ENCODE measurements at regions not wholly inside any gene's neighbourhood (a gene's known extent, or its start where the extent isn't known, plus 50 kb on each side); places are given as distances from the start of the nearest gene placed in this dataset.

GRCh38 chr5:173719731-173720082 lies 103.3 kb upstream of the BOD1 start:
- no peak for TF ChIP-seq CTCF (IDR thresholded peaks at IDR 0.05)
- Histone ChIP-seq H3K27ac (no peak overlapping the region), H3K36me3 (no peaks in the 10 kb centered on the region), H3K4me1 (no peaks in the 10 kb centered on the region), H3K9me3 (no peaks in the 10 kb centered on the region), H3K4me3 (no peak overlapping the region), H3K27me3 (ENCODE audit: low read depth) (no peaks in the 10 kb centered on the region)
- intact Hi-C loops (cut with DNase I): no loop called here
- no peak for ATAC-seq
- DNase-seq: no peak

GRCh38 chr5:173720286-173720952 lies 104.0 kb upstream of the BOD1 start:
- no peak for TF ChIP-seq CTCF (IDR thresholded peaks at IDR 0.05)
- Histone ChIP-seq H3K36me3 (no peaks in the 10 kb centered on the region), H3K9me3 (no peaks in the 10 kb centered on the region), H3K27ac (no peak overlapping the region), H3K4me1 (no peaks in the 10 kb centered on the region), H3K27me3 (ENCODE audit: low read depth) (no peaks in the 10 kb centered on the region), H3K4me3 (no peak overlapping the region)
- intact Hi-C loops (cut with DNase I): no loop called here
- DNase-seq (no peak), ATAC-seq (no peak)

- Histone ChIP-seq H3K27me3 (ENCODE audit: low read depth) (no peaks in the 10 kb centered on the region), H3K27ac (no peak overlapping the region), H3K36me3 (no peaks in the 10 kb centered on the region), H3K9me3 (no peaks in the 10 kb centered on the region), H3K4me1 (no peaks in the 10 kb centered on the region), H3K4me3 (no peak overlapping the region)
- no peak for DNase-seq
- ATAC-seq: no peak
- TF ChIP-seq CTCF (IDR thresholded peaks at IDR 0.05): no peak
- intact Hi-C loops (cut with DNase I): no loop called here
Measured at GRCh38 chr5:173720953-173721600, 104.6 kb upstream of the BOD1 start.

GRCh38 chr5:173721601-173722232 lies 105.3 kb upstream of the BOD1 start:
- intact Hi-C loops (cut with DNase I): no loop called here
- peak; percentile 36 to 49 for ATAC-seq

More at GRCh38 chr5:173721601-173722232, 105.3 kb upstream of the BOD1 start:
- Histone ChIP-seq H3K27me3 (ENCODE audit: low read depth) (no peaks in the 10 kb centered on the region), H3K9me3 (no peaks in the 10 kb centered on the region), H3K4me3 (no peak overlapping the region), H3K36me3 (no peaks in the 10 kb centered on the region), H3K4me1 (no peaks in the 10 kb centered on the region), H3K27ac (no peak overlapping the region)
- DNase-seq: no peak
- no peak for TF ChIP-seq CTCF (IDR thresholded peaks at IDR 0.05)
